Chondrocyte (in vitro differentiated cells): ENCODE measurements at regions not wholly inside any gene's neighbourhood (a gene's known extent, or its start where the extent isn't known, plus 50 kb on each side); places are given as distances from the start of the nearest gene placed in this dataset.

ENCODE experiments used
- DNase-seq: peaks from one replicate; pipeline ENCODE4 v3.0.0; 2021; ENCODE audit warnings: mixed read lengths, low spot score
- H3K27ac Mint-ChIP-seq: one replicate; pipeline ENCODE4 v1.8.0; 2021; ENCODE audit warnings: mild to moderate bottlenecking, moderate library complexity, mixed read lengths; ENCODE audit not compliant: unreplicated experiment
- H3K27me3 Mint-ChIP-seq: 2 replicates; pipeline ENCODE4 v1.8.0; 2021; ENCODE audit warnings: low read depth, mixed read lengths
- H3K36me3 Mint-ChIP-seq: 2 replicates; pipeline ENCODE4 v1.8.0; 2021; ENCODE audit warnings: low read depth, mixed read lengths
- H3K4me1 Mint-ChIP-seq: 2 replicates; pipeline ENCODE4 v1.8.0; 2021; ENCODE audit warnings: low read depth, mild to moderate bottlenecking, mixed read lengths
- H3K4me3 Mint-ChIP-seq: one replicate; pipeline ENCODE4 v1.8.0; 2021; ENCODE audit warnings: mild to moderate bottlenecking, moderate library complexity, mixed read lengths; ENCODE audit not compliant: unreplicated experiment
- H3K9me3 Mint-ChIP-seq: 2 replicates; pipeline ENCODE4 v1.8.0; 2021; ENCODE audit warnings: low read depth, mixed read lengths
- CTCF ChIP-seq: fragments of 200-600 bp; sonication (generic); IDR thresholded peaks from 2 replicates; pipeline ENCODE4 v1.5.0; 2021; ENCODE audit warnings: antibody characterized with exemption, mild to moderate bottlenecking, moderate library complexity

GRCh38 chr16:73124665-73125375 is 76.9 kb upstream of the ZFHX3 start:
- DNase-seq = no peak
- Mint-ChIP-seq H3K9me3 (peaks cover 9% of the 10 kb centered on the region), H3K27ac (no peak overlapping the region), H3K4me3 (no peak overlapping the region), H3K27me3 (no peaks in the 10 kb centered on the region), H3K36me3 (no peaks in the 10 kb centered on the region), H3K4me1 (peaks cover 30% of the 10 kb centered on the region)
- no peak for TF ChIP-seq CTCF

DNA sequence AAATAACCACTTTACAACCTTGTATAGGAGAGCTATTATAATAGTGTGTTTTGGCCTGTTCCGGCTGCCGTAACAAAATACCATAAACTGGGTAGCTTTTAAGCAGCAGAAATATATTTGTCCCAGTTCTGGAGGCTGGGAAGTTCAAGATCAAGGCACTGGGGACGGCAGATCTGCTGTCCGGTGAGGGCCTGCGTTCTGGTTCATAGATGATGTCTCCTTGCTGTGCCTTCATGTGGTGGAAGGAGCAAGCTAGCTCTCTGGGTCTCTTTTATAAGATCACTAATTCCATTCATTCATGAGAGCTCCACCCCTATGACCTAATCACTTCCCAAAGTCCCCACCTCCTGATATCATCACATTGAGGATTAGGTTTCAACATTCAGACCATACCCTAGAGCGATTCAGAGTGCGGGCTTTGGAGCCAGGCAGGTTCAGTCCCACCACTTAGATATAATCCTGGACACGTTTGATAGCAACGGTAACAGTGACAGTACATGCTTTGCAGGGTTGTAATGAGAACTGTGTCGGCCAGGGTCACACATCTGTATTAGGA is 76.2 kb upstream of the ZFHX3 start:
- H3K27ac Mint-ChIP-seq = no peak overlapping the region
- H3K9me3 Mint-ChIP-seq = peaks cover 10% of the 10 kb centered on the region
- no peaks in the 10 kb centered on the region for H3K36me3 Mint-ChIP-seq
- no peak for TF ChIP-seq CTCF
- no peak overlapping the region for H3K4me3 Mint-ChIP-seq
- no peaks in the 10 kb centered on the region for H3K27me3 Mint-ChIP-seq
- DNase-seq = no peak
- peaks cover 36% of the 10 kb centered on the region for H3K4me1 Mint-ChIP-seq

DNA sequence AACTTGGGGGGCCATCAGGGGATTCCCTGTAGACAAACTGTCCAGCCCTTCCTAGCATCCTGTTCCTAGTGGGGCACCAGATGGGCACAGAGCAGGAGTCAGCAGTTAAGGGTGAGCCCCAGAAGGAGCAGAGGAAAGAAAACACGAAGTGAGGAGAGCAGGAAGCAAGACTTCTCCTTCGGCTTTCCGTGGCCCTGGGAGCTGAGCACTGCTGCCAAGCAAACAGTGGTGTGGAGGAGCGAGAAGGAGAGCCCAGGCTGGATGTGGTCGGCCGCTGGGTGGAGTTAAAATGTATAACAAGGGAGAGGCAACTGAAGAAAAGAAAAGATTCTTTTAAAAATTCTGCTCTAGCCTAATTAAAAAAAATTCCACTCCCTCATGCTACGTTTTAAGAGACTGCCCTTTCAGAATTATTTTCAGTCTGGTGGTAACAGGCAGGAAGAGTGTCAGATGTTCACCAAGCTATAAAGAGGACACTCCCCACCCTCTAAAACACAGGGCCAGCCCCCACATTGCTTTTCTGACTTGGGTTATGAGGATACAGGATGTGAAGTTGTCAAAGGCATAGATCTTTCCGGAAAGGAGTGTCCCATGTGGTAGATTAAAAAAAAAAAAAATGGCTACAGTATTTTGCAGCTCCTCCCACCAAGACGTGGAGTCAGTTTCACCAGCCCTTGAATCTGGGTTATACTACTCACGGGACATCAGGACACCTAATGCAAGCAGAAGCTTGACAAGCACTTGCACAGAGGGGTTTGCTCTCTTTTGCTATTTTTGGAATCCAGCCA is 74.9 kb upstream of the ZFHX3 start:
- peak overlapping the region; percentile 88 for H3K27ac Mint-ChIP-seq
- TF ChIP-seq CTCF = no peak
- H3K36me3 Mint-ChIP-seq = no peaks in the 10 kb centered on the region
- peak overlapping the region; percentile 6 for H3K4me3 Mint-ChIP-seq
- no peaks in the 10 kb centered on the region for H3K27me3 Mint-ChIP-seq
- peaks cover 8% of the 10 kb centered on the region for H3K9me3 Mint-ChIP-seq
- no peak for DNase-seq
- peaks cover 36% of the 10 kb centered on the region for H3K4me1 Mint-ChIP-seq

GRCh38 chr16:73116576-73116975 is 68.6 kb upstream of the ZFHX3 start:
- Mint-ChIP-seq H3K9me3 (peaks cover 7% of the 10 kb centered on the region), H3K27me3 (no peaks in the 10 kb centered on the region), H3K36me3 (no peaks in the 10 kb centered on the region), H3K4me1 (peaks cover 11% of the 10 kb centered on the region), H3K27ac (no peak overlapping the region), H3K4me3 (no peak overlapping the region)
- no peak for DNase-seq
- no peak for TF ChIP-seq CTCF

DNA sequence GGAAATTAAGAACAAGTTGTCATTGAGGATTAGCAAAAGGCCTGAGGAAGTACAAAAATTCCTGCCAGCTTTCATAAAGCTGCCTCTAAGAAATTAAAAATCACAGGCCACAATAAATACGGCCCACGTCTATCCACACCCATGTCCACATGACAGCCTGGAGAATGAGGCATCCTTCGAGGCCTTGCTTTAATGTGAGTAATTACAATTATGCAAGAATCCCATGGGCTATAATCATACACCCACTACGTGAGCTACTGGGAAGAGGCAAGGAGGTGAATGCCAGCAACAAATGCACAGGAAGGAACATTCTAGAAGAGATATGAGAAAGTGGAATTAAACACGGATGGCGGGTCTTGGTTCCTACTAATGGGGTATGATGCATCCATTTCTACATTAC is 65.4 kb upstream of the ZFHX3 start:
- no peak for TF ChIP-seq CTCF
- Mint-ChIP-seq H3K27me3 (no peaks in the 10 kb centered on the region), H3K27ac (no peak overlapping the region), H3K9me3 (peaks cover 5% of the 10 kb centered on the region), H3K4me3 (no peak overlapping the region), H3K36me3 (no peaks in the 10 kb centered on the region), H3K4me1 (no peaks in the 10 kb centered on the region)
- no peak for DNase-seq
